CD4-positive, alpha-beta T cell treated with Interleukin-21 for 1 hour (primary cell): ENCODE measurements at regions not wholly inside any gene's neighbourhood (a gene's known extent, or its start where the extent isn't known, plus 50 kb on each side); places are given as distances from the start of the nearest gene placed in this dataset.
"Not testable (repeated sequence)": the region's sequence is repeated elsewhere in the genome, so short reads cannot be mapped to it uniquely, and the experiment has no call there.

Experiments
- DNase-seq: peaks from one replicate; pipeline ENCODE4 v3.0.0-alpha.2; 2020

DNA sequence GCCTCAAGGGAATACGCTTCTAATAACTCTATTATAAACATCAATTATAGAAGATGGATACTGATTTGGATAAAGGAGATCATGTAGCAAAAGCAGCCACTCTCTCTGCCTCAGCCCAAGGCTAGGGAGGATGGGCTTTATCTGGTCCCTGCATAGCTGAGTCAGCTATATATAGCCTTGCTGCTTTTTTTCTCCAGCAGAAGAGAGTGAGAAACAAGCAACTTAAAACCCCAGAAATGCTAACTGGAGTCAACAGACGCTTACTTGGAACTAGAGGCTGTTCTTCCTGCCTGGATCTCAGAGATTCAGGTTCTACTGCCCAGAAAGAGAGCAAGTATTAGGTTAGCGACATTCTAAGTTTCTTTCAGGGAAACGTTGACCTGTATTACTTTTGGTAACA lies 426.7 kb upstream of the KLHL29 start:
- no peak for DNase-seq

DNA sequence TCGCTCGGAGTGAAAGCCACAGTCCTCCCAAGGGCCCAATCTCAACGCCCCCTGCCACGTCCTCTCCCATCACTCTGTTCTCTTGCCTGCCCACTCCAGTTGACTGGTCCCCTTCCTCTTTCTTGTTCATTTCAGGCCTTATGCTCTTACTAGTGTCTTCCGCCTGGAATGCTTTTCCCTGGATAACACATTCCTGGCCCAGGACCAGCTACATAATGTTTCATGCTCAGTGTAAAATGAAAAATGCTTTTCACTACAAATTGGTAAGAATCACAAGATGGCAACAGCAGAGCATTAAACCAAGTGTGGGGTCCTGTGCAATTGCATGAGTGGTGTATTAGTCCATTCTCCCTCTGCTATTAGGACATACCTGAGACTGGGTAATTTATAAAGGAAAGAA lies 417.2 kb upstream of the KLHL29 start:
- DNase-seq: no peak

DNA sequence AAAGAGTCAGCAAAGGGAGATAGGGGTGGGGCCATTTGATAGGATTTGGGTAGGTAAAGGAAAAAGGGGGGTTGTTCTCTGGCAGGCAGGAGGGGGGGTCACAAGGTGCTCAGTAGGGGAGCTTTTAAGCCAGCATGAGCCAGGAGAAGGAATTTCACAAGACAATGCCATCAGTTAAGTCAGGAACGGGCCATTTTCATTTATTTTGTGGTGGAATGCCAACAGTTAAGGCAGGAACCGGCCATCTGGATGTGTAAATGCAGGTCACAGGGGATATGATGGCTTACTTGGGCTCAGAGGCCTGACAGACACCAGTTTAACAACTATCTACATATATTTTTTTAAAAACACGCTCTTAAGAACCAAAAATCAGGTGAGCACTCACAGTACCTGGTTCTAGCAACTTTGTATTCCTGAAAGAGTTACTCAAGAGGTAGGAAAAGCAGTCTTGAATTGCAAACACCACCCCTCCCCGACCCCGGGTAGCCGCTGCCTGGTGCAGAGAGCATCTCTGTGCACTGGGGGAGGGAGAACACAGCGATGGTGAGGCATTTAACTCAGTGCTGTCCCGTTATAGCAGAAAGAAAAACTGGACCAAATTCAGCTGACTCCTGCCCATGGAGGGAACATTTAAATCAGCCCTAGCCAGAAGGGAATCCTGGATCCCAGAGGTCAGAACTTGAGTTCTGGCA lies 414.5 kb upstream of the KLHL29 start:
- no peak for DNase-seq

- no peak for DNase-seq
These were observed 414.0 kb upstream of the KLHL29 start for GRCh38 chr2:22970991-22971390.

DNA sequence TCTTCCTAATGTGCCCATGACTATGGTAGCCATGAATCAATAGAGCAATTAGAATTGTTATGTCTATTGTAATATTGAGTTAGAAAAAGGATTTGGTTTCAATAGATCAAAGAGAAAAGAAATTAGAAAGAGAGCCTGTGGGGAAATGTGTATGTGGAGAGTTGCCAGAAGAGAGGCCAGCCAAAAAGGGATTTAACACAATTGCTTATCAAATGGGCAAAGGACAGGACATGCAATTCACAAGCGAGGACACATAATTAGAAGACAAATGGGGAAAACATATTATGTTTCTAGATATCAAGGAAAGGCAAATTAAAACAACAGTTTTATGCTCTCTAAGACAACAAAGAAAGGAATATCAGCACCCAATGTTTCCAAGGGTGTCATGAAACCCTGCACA lies 403.2 kb upstream of the KLHL29 start:
- no peak for DNase-seq

DNA sequence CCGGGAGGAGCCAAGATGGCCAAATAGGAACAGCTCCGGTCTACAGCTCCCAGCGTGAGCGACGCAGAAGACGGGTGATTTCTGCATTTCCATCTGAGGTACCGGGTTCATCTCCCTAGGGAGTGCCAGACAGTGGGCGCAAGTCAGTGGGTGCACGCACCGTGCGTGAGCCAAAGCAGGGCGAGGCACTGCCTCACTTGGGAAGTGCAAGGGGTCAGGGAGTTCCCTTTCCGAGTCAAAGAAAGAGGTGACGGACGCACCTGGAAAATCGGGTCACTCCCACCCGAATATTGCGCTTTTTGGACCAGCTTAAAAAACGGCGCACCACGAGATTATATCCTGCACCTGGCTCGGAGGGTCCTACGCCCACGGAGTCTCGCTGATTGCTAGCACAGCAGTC lies 400.8 kb upstream of the KLHL29 start:
- DNase-seq: not testable (repeated sequence)

DNA sequence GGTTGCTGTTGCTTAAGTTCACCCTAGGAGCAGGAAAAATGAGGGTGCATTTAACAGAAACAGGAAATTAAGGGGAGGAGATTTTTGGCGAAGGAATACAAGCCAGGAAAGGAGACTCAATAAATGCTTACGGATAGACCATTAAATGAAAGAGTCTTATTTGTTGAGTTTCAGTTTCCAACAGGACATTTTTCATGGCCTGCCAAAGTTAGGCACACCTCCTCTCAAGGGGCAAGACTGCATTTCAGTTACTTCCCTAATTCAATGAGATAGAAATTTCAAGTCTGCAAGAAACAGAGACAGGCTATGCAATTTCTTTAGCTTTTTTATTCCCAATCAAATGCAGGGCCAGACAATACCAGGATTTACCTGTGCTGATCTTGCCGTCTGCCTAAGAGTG lies 394.7 kb upstream of the KLHL29 start:
- no peak for DNase-seq

GRCh38 chr2:22991844-22992243 lies 393.1 kb upstream of the KLHL29 start:
- no peak for DNase-seq

GRCh38 chr2:22992441-22992840 lies 392.5 kb upstream of the KLHL29 start:
- DNase-seq: no peak

DNA sequence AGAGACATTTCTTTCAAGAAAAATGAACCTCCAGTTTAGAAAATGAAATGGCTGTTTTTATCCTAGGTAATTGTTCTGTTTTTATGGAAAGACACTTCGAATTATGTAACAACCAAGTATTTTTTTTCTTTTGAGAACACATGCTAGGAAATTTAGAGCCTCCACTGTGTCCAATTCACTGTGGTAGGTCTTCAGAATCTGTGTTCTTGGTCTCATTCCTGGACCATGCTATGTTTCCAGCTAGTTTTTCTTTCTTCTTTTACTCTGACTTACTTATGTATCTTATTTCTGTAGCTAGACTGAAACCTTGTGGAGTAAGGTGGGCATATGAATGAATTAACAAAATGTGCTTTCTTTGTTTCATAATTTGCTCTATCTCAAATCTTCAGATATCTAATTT lies 391.7 kb upstream of the KLHL29 start:
- DNase-seq: no peak

DNA sequence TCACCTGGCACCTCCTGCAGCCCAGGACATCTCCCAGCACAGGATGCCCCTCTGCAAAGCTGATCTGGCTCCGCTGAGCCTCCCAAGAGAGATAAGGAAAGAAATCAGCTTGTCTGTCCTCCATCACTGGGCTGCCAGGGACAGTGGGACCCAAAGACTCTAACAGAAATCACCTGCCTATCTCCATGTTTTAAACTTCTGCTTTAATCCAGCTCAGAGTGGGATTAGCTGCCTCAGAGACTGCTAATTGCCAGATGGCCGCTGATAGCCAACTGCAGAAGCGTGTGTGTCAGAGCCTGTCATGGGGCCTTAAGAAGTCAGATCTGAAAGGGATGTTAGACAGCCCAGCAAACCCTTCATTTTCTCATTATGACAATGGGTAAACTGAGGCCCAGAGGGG lies 389.4 kb upstream of the KLHL29 start:
- no peak for DNase-seq

DNA sequence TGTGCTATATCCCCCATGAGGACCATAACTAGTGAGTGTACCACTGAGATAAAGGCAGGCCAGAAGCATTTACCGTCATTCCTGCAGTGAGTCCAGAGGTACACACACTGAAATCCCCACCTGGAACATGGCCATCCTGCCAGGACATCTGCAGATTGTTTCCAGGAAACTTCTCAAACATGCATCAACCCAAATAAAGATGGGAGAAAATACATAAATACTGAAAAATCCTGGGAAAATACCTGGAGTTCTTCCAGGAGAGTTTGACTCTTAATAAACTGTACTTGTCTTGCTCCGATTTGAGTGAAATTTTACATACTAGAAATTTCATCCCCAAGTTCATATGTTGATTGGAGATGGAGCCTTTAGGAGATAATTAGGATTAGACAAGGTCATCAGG lies 388.1 kb upstream of the KLHL29 start:
- no peak for DNase-seq

- DNase-seq: no peak
These were observed 386.6 kb upstream of the KLHL29 start for GRCh38 chr2:22998359-22998758.

- DNase-seq: no peak
These were observed 385.0 kb upstream of the KLHL29 start for GRCh38 chr2:22999951-23000350.

DNA sequence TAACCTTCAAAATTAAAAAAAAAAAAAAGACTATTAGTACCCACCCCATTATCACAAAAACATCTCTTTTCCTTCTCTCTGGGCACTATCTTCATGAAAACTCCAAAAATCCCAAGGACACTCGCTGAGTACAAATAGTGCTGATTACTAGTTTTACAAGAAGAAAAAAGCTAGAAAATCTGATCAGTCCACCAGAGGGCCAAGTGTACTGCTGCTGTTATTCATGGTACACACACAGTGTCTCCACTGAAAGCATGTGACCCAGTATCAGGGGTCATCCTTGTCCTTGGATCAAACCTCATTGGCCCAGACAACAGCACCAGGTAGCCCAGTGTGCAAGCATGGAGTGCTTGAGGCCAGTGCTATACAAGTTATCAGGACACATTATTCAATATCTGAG lies 382.7 kb upstream of the KLHL29 start:
- DNase-seq: no peak

DNA sequence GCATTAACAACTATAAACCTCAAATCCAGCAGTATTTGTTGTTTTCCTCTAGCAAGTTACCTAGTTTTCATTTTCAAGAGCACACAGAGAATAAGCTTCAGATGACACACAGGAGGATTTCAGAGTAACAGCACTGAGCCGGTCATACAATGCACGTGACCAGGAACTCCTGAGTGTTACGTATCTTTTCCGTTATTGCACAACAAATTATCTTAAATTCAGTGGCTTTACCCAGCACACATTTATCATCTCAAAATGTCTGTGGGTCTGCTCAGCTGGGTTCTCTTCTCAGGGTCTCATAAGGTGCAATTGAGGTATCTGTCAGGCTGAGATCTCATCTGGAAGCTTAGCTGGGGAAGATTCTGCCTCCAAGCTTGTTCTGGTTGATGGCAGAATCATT lies 379.5 kb upstream of the KLHL29 start:
- DNase-seq: no peak

- no peak for DNase-seq
These were observed 377.2 kb upstream of the KLHL29 start for GRCh38 chr2:23007631-23008235.

DNA sequence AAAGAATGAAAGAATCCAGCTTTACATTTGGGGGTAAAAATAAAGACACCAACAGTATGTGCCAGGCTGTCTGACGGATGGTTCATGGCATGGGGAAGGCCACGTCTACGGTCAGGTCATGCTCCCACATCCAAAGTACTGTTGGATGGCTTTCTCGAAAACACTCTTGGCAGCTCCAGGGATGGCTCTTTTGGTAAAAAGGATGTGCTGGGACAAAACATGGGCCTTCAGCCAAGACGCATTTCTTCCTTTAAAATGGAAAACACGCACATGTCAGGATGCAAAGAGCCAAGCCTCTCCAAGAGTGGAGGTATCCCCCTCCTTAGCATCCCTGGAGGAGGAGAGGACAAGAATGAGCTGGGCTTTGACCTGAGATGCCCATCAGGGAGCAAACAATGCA lies 376.5 kb upstream of the KLHL29 start:
- DNase-seq: no peak

DNA sequence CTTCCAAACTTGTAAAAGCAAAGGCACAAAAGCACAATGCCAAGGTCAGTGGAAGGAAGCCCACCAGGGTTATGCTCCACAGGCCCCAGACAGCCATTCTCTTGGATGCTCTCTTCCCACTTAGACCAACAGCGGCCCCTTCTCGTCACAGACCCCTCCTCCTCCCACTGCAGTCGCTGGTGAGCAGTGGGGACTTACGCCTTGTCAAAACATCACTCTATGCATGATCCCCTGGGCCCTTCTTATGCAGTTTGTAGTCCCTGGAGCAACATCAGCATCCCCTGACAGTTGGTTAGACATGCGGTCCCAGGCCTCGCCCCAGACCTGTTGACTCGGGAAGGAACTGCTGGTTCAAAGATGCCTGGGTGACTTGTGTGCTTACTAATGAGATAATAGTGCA lies 376.0 kb upstream of the KLHL29 start:
- no peak for DNase-seq

DNA sequence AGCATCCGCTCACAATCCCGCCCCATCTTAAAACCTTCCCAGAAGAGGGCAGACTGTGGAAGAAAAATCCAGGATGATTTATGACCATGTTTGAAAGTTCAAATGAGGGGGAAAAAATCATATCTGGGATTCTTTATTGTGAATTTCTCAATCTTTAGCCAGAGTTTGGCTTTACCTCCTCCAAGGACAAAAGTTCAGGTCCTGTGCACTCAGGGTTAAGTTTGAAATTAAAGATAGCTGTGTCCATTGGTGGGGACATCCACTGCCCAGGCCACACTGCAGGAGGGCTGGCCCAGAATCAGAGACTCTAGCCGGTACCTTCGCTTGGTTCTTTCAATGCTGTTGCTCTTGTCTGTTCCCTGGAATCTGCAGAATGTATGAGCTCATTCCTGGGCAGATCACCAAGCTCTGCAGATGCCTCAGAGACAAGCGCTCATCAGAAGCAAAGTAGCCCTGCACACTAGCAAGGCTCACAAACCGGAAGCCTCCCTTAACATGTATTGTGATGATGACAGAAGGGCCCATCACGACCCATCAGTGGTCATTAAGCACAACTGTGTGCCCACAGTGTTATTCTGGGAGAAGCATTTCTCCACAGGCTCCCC lies 375.3 kb upstream of the KLHL29 start:
- DNase-seq: no peak

GRCh38 chr2:23012499-23012898 lies 372.5 kb upstream of the KLHL29 start:
- DNase-seq: no peak

GRCh38 chr2:23015651-23016200 lies 369.3 kb upstream of the KLHL29 start:
- no peak for DNase-seq

DNA sequence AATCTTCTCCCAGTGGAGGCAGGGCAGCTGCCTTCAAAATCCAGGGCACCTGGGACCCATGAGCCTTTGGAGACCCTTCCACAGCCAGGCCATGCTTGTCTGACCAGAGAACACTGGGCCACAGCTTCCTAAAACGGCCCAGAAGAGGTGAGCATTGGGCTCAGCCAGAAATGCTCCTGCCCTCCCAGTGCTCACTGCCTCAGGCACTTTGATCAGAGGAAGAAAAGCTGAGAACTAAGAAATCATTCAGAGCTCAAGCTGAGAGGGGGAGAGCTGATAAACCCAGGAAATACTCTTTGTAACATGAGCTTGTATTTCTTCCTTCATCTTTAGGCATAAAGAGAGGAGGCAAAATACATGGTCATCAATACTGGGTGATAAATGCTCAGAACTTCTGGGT lies 365.5 kb upstream of the KLHL29 start:
- no peak for DNase-seq

DNA sequence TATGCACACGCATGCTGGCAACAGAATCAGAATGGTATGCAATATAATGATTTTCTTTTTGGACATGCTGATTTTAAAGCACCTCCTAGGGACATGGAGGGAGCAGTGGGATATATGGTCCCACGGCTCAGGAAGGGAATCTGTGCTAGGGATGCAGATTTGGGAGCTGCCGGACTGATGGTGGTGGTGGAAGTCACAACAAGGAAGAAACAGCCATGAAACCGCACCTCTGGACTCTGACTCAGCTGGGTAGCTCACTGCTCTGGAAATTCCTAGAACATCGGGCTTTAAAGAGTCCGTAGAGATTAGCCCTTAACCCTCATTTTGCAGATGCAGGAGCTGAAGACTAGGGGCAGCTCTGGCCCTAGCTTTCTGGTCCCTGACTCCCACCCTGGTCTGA lies 364.3 kb upstream of the KLHL29 start:
- no peak for DNase-seq
